NCI-H1048 (cell line): ENCODE measurements at regions not wholly inside any gene's neighbourhood (a gene's known extent, or its start where the extent isn't known, plus 50 kb on each side); places are given as distances from the start of the nearest gene placed in this dataset.

ENCODE experiments used
- DNase-seq: peaks from one replicate; lab custom pipeline; 2025; lab: John Stamatoyannopoulos, UW

DNA sequence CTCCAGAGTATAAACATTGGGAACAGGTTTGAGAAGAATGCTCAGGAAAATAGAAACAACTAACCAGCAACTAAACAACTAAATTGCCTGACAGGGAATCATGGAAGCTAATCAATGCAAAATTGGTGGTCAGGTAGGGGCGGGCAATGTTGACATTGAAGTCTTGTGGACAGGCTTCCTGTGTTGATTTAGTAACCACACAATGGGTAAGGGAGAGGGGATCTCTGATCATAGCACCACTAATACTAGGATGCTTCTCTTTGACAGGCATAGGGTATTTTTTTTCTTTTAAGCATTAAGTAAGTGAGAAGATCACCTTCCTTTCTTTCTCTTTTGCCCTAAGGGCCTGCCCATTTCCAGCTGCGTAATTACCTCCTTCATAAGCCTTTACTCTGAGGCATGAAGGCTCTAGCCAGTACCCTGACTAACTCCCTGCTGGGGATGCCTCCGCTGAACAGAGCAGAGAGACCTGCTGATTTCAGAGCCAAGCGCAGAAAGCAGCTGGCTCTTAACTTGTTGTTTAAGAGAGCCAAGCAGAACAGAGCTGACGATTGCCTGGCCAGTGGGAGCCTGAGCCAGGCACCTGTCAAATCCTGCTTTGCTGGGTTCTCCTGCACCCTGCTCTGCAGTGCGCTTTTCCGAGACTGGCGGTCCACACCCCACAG, 118.7 kb downstream of the BMP2 start:
- no peak for DNase-seq

DNA sequence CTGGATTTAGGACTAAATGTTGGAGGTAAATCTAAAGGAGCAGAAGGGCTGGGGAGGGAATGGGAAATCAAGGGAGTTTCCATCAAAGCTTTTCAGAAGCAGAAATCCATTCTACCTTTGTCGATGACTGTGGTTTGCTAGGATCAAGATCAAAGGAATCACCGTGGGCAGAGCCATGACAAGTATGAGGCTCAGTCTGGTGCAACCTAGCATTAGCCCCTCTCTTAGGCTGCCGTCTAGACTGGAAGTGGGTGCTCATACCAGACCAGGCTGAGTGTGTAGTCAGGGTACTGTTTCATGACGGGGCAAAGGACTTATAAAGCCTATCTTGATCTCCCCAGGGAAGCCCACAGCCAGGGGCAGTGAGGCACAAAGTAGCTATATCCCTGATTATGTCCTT, 120.5 kb downstream of the BMP2 start:
- DNase-seq: no peak

DNA sequence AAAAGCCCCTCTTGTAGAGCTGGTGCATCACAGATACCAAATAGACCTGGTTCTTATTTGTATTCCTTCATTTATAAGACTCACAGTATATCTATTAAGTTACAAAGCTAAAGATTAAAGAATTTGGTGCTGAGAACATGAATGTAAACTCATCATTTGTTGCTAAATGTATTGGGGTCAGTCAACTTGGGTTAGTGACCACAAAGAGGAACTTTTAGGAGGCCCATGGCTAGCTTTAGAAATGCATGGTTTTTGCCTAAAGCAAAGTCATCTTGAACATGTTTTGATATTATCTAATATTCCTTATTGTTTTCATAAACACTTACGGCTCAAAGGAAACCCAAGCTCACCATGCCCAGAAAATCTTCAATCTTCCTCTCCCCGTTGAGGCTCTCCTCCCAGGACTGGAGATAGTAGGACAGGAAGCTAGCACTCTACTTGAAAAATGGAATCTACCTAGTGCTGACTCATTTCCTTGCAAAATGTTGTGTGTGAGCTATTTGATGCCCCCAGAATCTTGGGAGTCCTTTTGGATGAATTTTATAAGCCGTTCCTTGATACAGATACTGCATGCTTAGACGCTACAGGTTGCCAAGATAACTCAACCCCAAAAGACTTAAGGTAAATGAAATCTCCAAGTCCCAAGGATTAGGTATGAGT, 121.4 kb downstream of the BMP2 start:
- DNase-seq: no peak

- no peak for DNase-seq
Measured at GRCh38 chr20:6892724-6893123, 125.2 kb downstream of the BMP2 start.

GRCh38 chr20:6898928-6899327, 131.4 kb downstream of the BMP2 start:
- no peak for DNase-seq

DNA sequence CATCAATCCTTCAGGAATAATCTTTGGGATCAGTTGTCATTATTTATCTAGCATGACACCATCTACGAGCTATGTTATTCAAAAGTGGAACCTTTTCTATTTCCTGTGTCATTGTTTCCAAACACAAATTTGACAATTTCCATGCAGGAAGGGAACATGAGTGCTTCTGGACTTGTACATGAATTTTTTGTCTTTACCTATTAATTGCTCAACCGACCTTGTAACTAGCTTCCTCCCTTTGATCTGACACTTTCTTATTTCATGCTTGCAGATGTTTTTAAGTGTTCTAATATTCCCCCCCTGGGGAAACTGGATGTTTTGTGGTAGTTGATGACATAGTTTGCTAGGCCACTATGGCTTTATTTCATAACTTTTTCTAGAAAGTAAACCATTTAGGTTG, 139.4 kb downstream of the BMP2 start:
- DNase-seq: no peak

GRCh38 chr20:6908673-6909072, 141.2 kb downstream of the BMP2 start:
- DNase-seq: no peak

DNA sequence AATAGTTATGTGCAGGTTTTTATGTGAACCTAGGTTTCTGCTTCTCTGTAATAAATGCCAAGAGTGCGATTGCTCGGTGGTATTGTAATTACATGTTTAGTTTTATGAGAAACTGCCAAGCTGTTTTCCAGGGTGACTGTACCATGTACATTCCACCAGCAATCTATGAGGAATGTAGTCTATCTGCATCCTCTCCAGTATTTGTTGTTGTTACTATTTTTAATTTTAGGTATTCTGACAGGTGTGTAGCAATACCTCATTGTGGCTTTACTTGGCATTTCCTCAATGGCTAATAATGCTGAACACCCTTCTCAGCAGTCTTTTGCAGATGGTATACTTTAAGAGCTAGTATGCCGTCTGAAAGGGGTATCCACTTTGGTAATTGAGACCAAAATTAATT, 142.1 kb downstream of the BMP2 start:
- no peak for DNase-seq

DNA sequence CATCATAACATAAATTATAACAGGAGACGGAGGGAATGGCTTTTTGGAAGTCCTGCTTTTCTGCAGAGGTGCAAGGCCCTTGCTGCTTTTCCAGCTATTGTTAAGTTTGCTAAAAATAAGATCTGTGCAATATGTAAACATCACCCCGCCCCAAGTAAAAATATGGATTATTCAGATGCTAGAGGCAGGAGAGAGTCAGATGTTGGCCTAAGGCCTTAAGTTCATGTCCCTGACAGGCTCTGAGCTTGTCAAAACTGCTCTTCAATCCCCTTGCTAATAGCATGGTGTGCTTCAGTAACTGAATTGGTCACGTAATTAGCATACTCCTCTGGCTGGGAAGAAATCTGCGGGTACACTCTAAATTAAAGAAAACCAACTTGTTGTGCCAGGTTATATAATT, 147.5 kb downstream of the BMP2 start:
- no peak for DNase-seq

DNA sequence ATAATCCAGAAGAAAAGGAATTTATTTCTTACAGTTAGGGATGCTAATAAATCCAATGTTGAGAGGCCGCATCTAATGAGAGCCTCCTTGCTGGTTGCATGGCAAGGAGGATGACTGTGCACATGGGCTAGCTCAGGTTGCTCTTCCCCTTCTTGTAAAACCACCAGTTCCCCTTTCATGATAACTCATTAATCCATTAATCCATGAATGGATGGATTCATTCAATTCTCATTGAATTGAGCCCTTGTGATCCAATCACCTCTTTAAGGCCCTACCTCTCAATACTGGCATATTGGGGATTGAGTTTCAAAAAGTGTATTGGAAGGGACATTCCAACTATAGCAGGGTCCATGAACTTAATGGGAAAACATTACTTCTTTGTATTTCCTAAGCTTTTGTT, 149.5 kb downstream of the BMP2 start:
- no peak for DNase-seq

GRCh38 chr20:6919792-6920468, 152.4 kb downstream of the BMP2 start:
- DNase-seq: no peak

DNA sequence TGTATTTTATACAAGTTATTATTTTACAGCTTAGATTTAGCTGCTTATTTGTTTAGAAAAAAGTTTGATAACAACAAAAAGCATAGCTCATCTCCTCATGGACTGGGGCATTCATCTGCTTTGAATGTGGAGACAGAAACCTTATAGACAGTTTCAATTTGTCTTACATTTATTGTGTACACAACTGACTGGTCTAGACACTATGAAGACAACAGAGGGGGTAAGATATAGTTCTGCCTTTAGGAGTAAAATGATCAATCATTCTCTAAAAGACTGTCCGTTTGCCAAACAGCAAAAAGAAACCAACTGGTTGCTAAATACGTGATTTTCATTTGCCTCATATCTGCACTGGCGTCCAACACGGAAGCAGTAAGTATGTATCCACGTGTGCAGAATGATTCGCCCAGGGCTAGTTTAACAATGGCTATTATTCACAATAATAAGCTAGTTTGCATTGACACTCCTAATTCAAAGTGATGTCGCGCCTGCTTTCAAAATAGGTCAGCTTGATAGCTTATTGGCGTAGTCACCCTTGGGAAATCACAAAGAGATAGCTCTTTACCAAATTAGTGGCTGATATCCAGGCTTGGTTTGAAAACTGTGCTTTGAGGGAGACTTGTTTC, 153.6 kb downstream of the BMP2 start:
- DNase-seq: peak; percentile 80

- no peak for DNase-seq
Measured at GRCh38 chr20:6921717-6922386, 154.4 kb downstream of the BMP2 start.

GRCh38 chr20:6924681-6925080, 157.2 kb downstream of the BMP2 start:
- DNase-seq: no peak

DNA sequence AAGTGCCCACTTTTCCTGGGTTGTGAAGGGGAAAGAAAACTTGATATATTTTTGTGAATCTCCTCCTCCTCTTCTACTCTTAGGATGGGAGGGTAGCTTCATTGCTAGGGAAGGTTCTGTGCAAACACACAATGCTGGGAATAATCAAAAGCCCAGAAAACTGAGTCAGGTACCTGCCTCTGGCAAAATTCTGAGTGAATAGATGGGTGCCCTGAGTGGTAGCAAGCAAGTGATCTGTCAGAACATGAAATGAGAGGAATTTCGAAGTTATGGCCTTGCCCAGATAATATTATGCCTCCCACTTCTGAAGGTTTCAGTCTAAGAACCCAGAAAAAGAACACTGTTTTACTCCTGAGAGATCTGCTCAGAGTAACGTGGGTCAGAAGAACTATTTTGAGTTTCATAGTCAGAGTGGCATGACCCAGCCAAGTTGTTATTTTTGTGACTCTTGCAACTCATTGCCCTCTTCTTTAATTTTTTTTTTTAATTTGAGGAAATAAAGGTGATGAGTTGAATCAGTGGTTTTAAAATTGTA, 158.3 kb downstream of the BMP2 start:
- DNase-seq: no peak

DNA sequence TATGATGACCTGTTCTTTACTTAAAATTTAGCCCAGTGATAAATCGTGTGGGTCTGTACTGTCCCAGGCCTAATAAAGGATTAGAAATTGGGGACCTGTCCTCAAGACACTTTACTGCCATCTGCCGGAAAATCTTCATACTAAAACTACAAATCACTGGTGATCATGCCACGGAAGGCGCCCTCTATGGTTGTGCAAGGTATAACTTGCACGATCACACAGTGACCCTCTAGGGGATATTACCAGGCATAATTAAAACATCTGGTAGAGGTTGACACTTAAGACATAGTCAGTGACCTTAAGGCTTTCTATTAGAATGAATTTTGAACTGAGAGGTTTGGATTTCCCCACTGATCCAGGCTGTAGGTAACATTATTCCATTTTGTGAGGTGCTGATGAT, 172.6 kb downstream of the BMP2 start:
- no peak for DNase-seq

DNA sequence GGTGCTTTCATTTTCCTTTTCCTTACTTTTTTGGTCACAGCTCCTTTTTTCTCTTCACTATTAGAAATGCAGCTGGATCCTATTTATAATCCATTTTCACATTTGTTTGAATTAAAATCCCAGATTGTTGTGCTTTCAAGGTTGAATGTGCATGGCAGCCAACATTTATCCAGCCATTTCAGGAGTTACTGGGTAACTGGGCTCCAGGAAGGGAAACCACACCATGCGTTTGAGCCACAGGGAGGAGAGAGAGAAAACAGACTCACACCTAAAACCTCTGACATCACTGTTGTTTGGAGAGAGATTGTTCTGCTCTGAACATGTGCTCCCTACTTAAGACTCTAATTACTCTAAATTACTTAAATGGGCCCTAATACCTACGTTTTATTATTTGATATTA, 173.4 kb downstream of the BMP2 start:
- DNase-seq: no peak

DNA sequence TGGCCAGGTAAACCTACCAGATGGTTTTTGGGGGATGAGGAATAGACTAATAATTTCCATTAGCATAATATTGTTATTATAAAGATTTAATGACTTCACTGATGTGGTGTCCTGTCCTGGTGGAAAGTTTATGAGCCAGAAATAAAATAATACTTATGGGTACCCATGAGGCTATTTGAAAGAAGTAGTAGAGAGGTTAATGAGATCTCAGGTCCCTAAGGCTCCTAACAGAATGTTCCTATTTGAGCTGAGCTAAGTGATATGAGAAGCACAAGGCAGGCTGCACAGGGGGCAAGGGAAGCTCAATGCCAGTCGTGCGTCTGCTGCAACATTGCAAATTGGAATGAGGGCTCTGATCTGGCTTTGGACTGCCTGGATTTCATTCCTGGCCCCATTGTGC, 174.1 kb downstream of the BMP2 start:
- DNase-seq: no peak

DNA sequence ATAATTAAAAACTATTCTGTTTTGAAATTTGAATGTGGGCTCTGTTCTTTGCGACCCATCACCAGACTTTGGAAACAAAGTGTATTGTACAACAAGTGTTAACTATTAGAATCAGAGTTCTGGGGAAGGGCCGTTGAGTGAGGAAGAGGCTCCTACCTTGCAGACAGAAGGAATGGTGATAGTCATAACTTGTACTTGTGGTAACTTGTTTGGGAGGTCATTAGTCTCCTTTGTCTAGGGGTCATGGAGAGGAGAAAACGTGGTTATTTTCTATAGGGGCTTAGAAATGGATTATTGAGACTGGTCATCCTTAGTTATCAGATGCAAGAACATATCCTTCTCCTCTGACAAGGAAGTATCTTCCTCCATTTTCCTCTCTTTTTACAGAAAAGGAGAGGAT, 174.8 kb downstream of the BMP2 start:
- no peak for DNase-seq

GRCh38 chr20:6944292-6944691, 176.8 kb downstream of the BMP2 start:
- DNase-seq: no peak

DNA sequence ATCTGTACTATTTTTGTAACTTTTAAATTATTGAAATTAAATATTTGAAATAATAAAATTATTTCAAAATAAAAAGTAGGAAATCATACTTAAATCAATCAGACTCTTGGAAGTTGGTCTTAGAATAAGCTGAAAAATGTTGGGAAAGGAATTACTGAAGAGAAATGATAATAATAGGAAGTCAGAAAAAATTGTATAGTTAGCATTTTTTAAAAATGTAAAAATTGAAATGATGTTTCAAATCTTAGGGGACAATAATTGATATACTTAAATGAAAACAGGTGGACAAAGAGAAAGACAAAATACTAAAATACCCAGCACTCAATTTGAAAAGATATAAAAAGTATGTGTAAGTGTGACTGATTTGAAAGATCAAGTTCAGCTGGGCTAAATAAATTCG, 186.1 kb downstream of the BMP2 start:
- DNase-seq: no peak

GRCh38 chr20:6954219-6954618, 186.7 kb downstream of the BMP2 start:
- no peak for DNase-seq
